ENCODE measurements at regions not wholly inside any gene's neighbourhood (a gene's known extent, or its start where the extent isn't known, plus 50 kb on each side); places are given as distances from the start of the nearest gene placed in this dataset.

DNA sequence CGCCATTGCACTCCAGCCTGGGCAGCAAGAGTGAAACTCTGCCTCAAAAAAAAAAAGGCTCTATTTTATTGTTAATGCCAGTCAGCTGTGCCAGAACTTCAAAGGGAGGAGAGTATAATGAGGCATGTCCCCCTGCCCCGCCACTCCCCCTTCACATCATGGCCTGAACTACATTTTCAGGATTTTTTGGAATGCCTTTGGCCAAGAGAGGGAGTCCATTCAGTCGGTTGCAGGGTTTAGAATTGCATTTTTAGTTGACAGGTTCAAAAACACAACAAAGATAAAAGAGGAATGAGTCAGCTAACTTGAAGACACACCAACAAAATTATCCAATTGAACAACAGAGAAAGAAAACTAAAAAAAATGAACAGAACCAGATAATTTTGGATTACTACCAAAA, 59.1 kb downstream of the CEP43 start:
- DNase-seq (no peak), ATAC-seq (ENCODE audit: low read depth) (no peak)
- no peak overlapping the region for H3K18ac ChIP-seq (ENCODE audit: low read depth, low read length)
- BruUV-seq (replicated peaks), result no TSS peak
- H3K4me3 ChIP-seq (ENCODE audit: insufficient read depth, low read depth, low read length), result no peak overlapping the region
- no peaks in the 10 kb centered on the region for H3K79me1 ChIP-seq (ENCODE audit: low read depth in 1 of 2, low read length in 2 of 2)
- H3K27me3 ChIP-seq (ENCODE audit: control insufficient read depth, insufficient read depth, low read length), result no peaks in the 10 kb centered on the region
- no peak overlapping the region for H4K8ac ChIP-seq (ENCODE audit: low read depth in 2 of 2, low read length in 2 of 2)
- no peak overlapping the region for H3K9ac ChIP-seq (ENCODE audit: low read depth, low read length)
- no peaks in the 10 kb centered on the region for H3K36me3 ChIP-seq (ENCODE audit: control insufficient read depth, insufficient read depth, low read length)
- H3K23ac ChIP-seq (ENCODE audit: low read depth, low read length), result no peak overlapping the region
- no peak overlapping the region for H2BK5ac ChIP-seq (ENCODE audit: low read depth, low read length, poor library complexity, severe bottlenecking)
- H3K9me3 ChIP-seq (ENCODE audit: control insufficient read depth, insufficient read depth, low read length), result no peaks in the 10 kb centered on the region
- H3K4me2 ChIP-seq (ENCODE audit: low read depth, low read length), result no peak overlapping the region
- in situ Hi-C loops (cut with MboI; ENCODE audit: low sequenced_read_pairs), result no loop called here
- no peak overlapping the region for H2BK20ac ChIP-seq (ENCODE audit: low read depth, low read length)
- H3K27ac ChIP-seq (ENCODE audit: insufficient read depth, low read length), result no peak overlapping the region
- no peak overlapping the region for H2AK5ac ChIP-seq (ENCODE audit: low read depth, low read length)
- H2BK15ac ChIP-seq (ENCODE audit: low read depth, low read length), result no peak overlapping the region
- no peaks in the 10 kb centered on the region for H3K4me1 ChIP-seq (ENCODE audit: control insufficient read depth, insufficient read depth, low read length)
- H4K5ac ChIP-seq (ENCODE audit: low read depth, low read length), result no peak overlapping the region
- no peak for TF ChIP-seq SMC3 (IDR thresholded peaks at IDR 0.05; ENCODE audit: low read depth, low read length)
- no peak for TF ChIP-seq MAFK (IDR thresholded peaks at IDR 0.05; ENCODE audit: low read depth, low read length)
- H4K20me1 ChIP-seq (ENCODE audit: insufficient read depth, low read length), result no peaks in the 10 kb centered on the region
- no peak overlapping the region for H4K91ac ChIP-seq (ENCODE audit: insufficient read depth, low read depth, low read length)
- CTCF ChIA-PET, result no interaction called here
- no peak overlapping the region for H2AK9ac ChIP-seq (replicated peaks; ENCODE audit: low read depth, low read length, poor library complexity)
- POLR2A ChIA-PET (ENCODE audit: unreplicated experiment), result no interaction called here
- intact Hi-C loops (cut with micrococcal nuclease), result no loop called here
- H3K56ac ChIP-seq (ENCODE audit: extremely low read depth, insufficient read depth, low read length), result no peak overlapping the region
- no peak overlapping the region for H2BK120ac ChIP-seq (ENCODE audit: low read depth, low read length)
- no peak overlapping the region for H3K4ac ChIP-seq (ENCODE audit: low read depth, low read length)
- dilution Hi-C loops (cut with HindIII; ENCODE audit: low sequenced_read_pairs, unreplicated experiment), result no loop called here
- no peaks in the 10 kb centered on the region for H3K9me1 ChIP-seq (ENCODE audit: insufficient read depth, low read length)
- H3K14ac ChIP-seq (replicated peaks; ENCODE audit: low read depth, low read length), result no peak overlapping the region
- H2AFZ ChIP-seq (replicated peaks; ENCODE audit: low read length, poor library complexity), result no peak overlapping the region
- WGBS, 2 experiments (ENCODE audit: extremely low coverage in 2 of 2, insufficient read length in 1 of 2), result no CpG with 5 or more reads among the region's 3 CpGs
